OCI-LY7 (cell line): ENCODE measurements at regions not wholly inside any gene's neighbourhood (a gene's known extent, or its start where the extent isn't known, plus 50 kb on each side); places are given as distances from the start of the nearest gene placed in this dataset.

Experiments
- EZH2phosphoT487 ChIP-seq: fragments of 200-600 bp; sonication (generic); IDR thresholded peaks from 2 replicates; pipeline ENCODE4 v1.6.1; 2018; ENCODE audit warnings: low read depth, borderline replicate concordance, mild to moderate bottlenecking, mixed run types, antibody characterized with exemption, low read length, moderate library complexity, mixed read lengths
- TF ChIP-seq, protein P1 (sequence below): fragments of 200-600 bp; sonication (generic); conservative IDR thresholded peaks from 2 replicates; pipeline ENCODE4 v1.5.1; 2014; ENCODE audit warnings: mild to moderate bottlenecking, antibody characterized with exemption, low read length, moderate library complexity, mixed read lengths

DNA sequence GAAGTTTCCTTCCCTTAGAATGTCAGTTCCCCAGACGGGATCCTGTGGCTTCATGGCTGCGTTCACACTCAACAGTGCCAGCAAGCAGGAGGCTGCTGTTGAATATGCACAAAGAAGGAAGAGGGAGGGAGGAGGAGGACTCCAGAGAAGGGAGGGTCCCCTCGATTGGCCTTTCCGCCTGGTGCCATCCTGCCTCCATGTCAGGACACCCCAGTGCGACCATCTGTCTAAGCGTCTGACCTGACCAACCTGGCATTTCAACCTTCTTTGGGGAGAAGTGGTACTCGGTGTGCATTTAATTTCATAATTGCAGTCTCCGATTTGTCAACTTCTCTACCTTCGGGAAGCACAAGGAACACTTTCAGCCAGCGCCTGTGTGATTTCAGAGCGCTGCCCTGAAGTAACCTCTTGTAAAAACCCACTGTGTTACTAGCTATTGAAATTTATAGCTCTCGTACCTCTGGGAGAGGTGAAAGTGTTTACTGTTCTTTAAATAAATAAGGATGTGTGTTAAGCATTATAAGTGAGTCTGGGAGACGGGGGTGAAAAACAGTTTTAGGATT lies 1491.9 kb downstream of the TBC1D22A start:
- TF ChIP-seq, protein P1, sequence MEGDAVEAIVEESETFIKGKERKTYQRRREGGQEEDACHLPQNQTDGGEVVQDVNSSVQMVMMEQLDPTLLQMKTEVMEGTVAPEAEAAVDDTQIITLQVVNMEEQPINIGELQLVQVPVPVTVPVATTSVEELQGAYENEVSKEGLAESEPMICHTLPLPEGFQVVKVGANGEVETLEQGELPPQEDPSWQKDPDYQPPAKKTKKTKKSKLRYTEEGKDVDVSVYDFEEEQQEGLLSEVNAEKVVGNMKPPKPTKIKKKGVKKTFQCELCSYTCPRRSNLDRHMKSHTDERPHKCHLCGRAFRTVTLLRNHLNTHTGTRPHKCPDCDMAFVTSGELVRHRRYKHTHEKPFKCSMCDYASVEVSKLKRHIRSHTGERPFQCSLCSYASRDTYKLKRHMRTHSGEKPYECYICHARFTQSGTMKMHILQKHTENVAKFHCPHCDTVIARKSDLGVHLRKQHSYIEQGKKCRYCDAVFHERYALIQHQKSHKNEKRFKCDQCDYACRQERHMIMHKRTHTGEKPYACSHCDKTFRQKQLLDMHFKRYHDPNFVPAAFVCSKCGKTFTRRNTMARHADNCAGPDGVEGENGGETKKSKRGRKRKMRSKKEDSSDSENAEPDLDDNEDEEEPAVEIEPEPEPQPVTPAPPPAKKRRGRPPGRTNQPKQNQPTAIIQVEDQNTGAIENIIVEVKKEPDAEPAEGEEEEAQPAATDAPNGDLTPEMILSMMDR: no peak
- no peak for TF ChIP-seq EZH2phosphoT487
